T-helper 22 cell (primary cell): ENCODE measurements at regions not wholly inside any gene's neighbourhood (a gene's known extent, or its start where the extent isn't known, plus 50 kb on each side); places are given as distances from the start of the nearest gene placed in this dataset.

Experiments used
- DNase-seq: peaks from one replicate; pipeline ENCODE4 v3.0.0-alpha.2; 2020; ENCODE audit warnings: low read depth

GRCh38 chr21:43332861-43333297 is 94.1 kb downstream of the SIK1 start:
- no peak for DNase-seq

DNA sequence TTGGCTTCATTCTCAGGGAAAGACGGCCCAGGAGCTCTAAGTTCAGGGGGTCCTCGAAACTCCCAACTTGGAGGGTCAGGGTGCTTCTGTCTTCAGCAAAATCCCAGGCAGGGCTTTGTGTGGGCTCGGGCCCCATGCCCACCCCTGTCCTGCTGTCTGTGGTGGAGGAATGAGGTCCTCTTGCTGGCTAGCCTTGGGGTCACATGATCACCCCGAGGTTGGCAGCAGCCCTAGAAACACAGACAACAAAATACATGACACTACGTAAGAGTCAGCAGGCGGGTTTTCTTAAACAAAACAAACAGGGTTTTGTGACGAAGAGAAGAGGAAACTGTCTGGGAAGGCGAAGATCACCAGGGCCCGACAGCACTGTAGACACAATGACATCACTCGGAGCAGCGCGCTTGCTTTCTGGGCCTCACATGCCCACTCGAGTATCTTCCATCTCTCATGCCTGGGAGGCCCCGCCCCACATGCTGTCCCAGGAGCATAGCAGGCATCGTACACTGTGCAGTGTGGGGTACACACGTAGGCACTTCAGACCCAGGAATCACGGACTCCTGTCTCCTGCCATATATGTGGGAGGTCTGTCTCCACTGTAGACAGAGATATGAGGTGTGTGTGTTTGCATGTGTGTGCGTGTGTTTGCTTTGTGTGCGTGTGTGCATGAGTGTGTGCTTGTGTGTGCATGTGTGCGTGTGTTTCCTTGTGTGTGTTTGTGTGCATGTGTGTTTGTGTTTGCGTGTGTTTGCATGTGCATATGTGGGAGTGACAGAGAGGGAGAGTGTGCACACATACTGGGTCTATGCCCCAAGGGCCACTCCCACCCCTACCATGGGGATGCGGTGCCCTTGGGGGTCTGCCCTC is 94.7 kb downstream of the SIK1 start:
- DNase-seq, result no peak

DNA sequence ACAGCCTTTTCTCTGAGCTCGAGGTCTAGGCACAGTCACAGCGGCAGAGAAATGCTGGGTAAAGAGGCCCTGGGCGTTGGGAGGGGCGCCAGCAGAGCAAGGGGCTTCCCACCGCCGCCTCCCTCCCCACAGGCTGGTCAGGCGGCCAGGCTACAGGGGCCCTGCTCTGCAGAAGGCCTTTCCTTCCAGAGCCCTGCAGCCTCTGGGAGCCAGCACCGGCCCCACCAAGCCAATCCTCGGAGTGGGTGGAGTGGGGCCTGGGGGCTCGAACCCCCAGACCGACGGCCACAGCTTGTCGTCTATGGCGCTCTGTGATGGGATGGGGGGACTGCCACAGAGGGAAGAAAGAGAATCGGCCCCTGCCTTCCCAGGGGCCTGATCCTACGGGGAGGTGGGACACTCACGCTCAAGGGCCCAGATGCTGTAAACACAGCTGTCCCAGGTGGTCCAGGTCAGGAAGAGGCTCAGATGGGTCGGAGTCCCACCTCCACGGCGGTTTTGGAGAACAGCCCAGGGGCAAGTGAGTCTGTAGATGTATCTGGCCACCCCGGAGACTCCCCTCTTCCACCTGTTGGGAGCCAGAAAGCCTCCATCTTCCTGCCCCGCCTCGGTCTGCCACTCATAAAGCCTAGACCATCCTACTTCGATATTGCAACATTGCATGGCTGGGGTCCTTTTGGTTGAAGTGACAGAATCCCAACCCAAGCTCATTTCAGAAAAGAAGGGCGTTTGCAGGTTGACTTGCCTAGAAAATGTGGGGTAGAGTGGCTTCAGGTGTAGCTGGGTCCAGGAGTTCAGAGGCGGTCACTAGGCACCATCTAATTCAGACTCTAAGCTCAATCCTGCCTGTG is 95.6 kb downstream of the SIK1 start:
- no peak for DNase-seq

GRCh38 chr21:43330306-43330881 is 96.5 kb downstream of the SIK1 start:
- DNase-seq, result no peak

DNA sequence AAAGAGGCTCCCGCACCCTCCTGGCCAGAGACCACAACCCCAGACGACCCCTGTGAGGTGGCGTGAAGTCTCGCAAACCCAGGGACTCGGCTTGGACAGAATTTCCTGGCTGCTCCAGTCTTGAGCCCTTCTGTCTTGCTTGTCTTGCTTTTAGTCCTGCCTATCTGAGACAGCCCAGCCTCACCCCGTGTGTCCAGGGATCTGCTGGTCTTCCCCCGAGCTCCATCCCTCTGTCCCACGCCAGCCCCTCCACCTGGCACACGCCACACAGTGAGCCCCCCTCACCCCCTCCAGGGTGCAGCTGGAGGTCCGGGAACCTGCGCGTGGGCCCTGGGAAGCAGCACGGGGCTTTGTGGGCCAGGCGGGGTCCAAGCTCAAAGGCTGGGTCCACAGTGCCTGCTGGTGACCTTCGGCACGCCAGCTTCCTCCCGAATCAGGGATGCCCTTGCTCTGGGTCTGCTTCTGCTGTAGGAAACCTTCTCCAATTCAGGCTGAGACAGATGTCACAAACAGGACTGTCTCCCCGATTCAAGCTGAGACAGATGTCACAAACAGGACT is 97.1 kb downstream of the SIK1 start:
- DNase-seq, result no peak

- DNase-seq, result no peak
Measured at GRCh38 chr21:43328958-43329691, 97.8 kb downstream of the SIK1 start.

- no peak for DNase-seq
Measured at GRCh38 chr21:43328185-43328957, 98.6 kb downstream of the SIK1 start.

DNA sequence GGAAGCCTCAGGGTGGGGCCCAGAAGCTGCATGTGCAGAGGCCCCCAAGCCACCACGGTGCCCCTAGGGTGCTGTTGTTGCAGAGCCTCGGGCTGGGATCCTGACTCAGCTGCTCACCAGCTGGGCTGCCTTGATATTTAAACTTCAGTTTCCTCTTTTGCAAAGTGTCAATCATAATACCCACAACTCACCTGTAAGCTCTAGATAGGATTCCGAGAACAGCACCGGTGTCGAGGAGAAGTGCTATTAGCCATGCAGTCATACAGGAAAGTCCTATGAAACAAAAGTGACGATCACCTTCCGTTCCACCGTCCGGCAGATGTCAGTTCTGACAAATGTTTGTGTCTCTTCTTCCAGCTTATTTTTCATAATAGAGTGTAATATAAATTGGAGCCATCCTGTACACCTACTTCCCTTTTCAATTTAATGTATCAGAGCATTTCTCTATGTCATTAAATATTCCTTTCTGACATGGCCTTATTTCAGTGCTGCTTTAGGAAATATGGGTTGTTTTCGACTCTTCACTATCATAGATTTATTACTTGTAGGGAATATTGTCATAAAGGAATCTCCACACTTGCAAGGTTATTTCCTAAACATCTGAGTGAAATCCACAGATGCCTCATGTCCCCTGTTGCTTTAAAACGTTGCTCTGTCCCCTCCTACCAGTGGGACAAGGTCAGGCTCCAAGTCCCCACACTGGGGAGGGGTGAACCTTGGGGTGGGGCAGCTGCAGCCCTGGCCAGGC is 100.8 kb downstream of the SIK1 start:
- no peak for DNase-seq

- no peak for DNase-seq
Measured at GRCh38 chr21:43325036-43325435, 101.9 kb downstream of the SIK1 start.

- no peak for DNase-seq
Measured at GRCh38 chr21:43324596-43324995, 102.3 kb downstream of the SIK1 start.

DNA sequence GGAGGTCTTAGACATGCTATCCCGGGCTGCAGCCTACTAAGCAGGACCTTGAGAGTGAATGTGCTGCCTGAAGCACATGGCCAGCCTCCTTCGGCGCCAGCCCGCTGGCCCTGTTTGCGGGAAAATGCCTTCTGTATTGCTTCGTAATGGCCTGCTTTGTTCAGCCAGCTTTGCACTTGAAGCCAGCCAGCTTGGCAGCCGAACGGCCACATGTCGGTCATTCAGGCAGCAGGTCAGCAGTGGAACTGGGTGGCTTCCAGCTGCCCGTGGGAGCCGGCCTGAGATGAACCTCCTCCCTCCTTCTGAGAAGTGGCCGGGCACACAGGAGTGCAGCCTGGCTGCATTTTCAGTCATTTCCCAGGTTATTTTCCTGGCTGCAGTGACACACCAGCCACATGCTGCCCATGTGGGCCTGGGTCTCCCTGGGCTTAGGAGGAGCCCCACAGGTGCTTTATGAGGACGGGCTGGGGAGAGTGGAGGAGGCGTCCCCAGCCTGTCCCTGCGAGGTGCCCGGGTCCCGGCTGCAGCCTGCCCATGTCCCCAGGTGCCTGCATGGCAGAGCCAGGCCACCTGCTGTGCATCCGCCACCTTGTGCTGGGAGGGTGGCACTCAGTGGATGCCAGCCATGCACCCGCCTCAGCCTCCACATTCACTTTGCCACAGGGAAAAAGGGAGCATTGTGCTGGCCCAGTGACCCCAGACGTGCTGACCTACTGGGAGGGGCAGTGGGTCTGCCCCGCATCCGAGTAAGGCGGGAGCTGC is 103.5 kb downstream of the SIK1 start:
- no peak for DNase-seq

- no peak for DNase-seq
Measured at GRCh38 chr21:43322805-43323204, 104.1 kb downstream of the SIK1 start.

DNA sequence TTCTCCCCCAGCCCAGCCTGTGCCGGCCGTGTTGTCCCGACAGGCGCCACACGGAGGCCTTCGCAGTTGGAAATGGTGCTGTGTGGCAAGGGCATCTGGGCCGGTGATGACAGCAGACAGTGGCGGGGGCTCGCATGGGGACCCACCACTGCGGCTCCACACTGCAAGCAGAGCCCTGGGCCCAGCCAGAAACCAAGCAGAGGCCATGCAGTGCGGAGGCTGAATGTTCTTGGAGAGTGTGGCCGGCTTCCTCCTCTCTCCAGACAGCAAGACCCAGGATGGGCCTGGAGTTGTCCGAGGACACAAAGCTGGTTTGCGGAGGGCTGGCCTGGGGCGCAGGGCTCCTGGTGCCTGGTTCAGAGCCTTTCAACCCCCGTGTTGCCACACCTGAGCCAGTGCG is 104.6 kb downstream of the SIK1 start:
- no peak for DNase-seq

DNA sequence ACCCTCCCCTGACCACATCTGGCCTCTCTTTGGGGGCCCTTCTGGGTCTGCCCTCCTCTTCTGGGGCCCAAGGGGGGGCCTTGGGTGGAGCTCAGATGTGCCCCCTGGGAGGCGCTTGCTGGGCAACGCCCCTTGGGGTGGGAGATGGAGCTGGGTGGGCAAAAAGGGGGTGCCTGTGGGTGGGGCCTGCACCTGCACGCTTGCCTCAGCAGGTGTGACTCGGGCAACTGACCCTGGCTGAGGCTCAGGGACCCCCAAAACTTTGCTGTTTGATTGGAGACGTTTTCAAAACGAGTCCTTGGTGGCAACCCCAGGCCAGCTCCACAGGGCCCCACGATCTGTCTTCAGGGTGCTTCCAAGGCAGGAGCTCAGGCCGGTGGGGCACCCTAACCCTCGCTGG is 105.3 kb downstream of the SIK1 start:
- DNase-seq, result no peak

GRCh38 chr21:43321111-43321510 is 105.8 kb downstream of the SIK1 start:
- no peak for DNase-seq

DNA sequence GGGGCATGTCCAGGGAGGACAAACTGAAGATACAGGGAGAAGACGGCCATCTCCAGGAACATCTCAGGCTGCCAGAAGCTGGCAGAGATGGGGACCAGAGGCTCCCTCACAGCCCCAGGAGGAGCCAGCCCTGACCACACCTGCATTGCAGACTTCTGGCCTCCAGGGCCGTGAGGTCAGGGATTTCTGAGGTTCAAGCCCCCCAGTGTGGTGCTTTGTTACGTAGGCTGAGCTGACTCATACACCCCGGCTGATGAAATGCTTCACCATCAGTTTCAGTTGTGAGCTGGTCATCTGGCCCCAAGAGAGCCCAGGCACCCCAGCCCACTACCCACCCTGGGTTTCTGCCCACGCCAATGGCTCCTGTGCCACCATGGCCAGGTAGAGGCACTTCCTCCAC is 106.4 kb downstream of the SIK1 start:
- DNase-seq, result no peak

GRCh38 chr21:43318841-43319781 is 107.8 kb downstream of the SIK1 start:
- DNase-seq, result no peak

DNA sequence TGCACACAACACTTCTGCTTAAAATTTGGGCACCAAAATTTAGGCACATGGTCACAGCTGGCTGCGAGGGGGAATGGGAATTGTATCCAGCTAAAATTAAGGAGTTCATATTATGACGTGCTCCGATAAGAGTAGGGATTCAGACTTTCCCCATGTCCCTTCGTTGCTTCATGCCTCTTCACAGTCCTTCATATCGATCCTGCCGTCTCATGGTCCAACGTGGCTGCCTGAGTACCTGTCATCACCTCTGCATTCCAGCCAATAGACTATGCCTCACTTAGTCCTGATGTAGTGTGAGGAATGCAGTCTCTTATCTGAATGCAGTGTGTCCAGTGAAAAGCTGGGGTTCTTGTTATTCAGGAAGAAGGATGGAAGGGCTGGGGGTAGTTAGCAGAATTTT is 108.6 kb downstream of the SIK1 start:
- DNase-seq, result no peak
